ENCODE measurements at regions not wholly inside any gene's neighbourhood (a gene's known extent, or its start where the extent isn't known, plus 50 kb on each side); places are given as distances from the start of the nearest gene placed in this dataset.

DNA sequence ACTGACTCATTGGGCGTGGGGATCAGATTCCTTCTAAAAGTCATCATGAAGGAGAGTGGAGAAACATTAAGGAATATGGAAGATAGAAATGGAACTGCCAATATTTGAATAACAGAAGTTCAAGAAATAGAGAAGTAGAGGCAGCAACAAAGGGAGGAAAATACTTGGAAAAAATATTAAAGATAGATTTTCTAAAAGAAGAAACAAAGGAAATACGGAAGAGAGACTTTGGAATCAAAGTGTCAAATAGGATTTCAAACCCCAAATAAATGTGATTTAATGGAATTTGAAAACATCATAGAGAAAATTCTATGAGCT lies 605.1 kb upstream of the KLF4 start:
- Histone ChIP-seq H3K9me3 (no peaks in the 10 kb centered on the region), H3K4me3 (no peak overlapping the region), H3K27me3 (no peaks in the 10 kb centered on the region), H3K27ac (no peak overlapping the region), H3K36me3 (no peaks in the 10 kb centered on the region), H3K4me1 (no peaks in the 10 kb centered on the region)
- intact Hi-C loops (cut with DNase I) = no loop called here
- no peak for DNase-seq (ENCODE audit: extremely low spot score in 2 of 2)
- TF ChIP-seq POLR2AphosphoS5 (IDR thresholded peaks at IDR 0.05; ENCODE audit: insufficient read depth in 1 of 2, low read depth in 1 of 2) (no peak), CTCF (IDR thresholded peaks at IDR 0.05) (no peak), POLR2A (IDR thresholded peaks at IDR 0.05) (no peak)

DNA sequence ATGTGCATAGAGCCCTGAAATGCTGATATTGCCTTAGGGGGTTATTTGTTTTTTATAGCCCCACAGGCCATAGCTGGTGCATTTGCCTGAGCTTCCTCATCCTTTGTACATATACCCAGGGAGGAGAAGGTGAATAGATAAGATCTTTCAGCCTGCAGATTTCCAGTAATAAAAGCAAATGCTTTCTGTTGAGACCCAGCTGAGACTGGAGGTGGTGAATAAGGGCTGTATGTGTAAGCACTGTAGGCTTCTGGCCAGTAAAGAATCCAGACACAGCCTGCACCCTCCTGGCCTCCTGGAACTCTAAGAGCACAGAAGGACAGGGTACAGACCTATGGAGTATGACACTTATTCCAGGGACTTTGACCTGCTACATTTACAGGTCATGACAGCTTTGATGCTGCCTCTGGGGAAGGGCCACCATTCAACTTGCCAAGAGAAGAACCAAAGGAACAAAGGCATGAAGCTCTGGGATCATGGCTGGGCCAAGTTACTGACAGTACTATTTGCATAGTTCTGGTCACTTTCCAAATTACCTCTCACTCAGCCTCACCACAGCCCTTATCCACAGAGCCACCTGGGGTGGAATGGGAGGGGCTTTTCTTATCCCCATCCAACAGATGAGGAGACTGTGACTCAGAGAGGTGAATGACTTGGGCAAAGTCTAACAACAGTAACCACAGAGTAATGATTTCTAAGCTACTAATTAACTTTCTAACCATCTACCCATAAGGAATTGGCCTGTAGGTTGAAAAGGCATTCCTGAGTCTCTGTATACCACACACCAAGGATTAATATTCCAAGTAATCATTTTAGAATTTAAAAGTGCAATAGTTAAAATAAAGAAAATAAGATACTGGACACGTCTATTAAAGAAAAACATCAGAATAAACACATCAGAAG lies 604.5 kb upstream of the KLF4 start:
- peak in 1 of 2 donors; percentile 58 for DNase-seq (ENCODE audit: extremely low spot score in 2 of 2)
- H3K27me3 ChIP-seq = no peaks in the 10 kb centered on the region
- H3K27ac ChIP-seq = no peak overlapping the region
- intact Hi-C loops (cut with DNase I) = no loop called here
- H3K4me3 ChIP-seq = no peak overlapping the region
- TF ChIP-seq POLR2A (IDR thresholded peaks at IDR 0.05) (no peak), POLR2AphosphoS5 (IDR thresholded peaks at IDR 0.05; ENCODE audit: insufficient read depth in 1 of 2, low read depth in 1 of 2) (no peak), CTCF (IDR thresholded peaks at IDR 0.05) (no peak)
- no peaks in the 10 kb centered on the region for H3K9me3 ChIP-seq
- H3K4me1 ChIP-seq = no peaks in the 10 kb centered on the region
- H3K36me3 ChIP-seq = no peaks in the 10 kb centered on the region

DNA sequence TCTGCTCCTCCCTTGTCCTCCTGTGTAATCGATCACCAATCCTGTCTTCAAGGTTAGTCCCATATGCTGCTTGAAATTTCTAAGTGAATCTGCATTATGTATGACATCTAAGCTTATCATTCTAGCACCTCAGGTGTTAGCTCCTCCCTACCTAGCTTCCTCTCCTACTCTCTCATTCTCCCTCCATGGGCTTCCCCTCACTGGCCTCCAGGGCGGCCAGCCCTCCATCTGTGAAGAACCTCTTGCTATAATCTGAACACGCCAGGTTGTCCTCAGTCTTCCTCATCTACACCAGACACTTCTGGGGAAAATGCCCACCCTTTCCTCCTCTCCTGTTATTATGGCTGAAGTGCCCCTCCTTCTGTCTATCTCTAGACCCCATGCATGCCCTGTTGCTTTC lies 599.3 kb upstream of the KLF4 start:
- Histone ChIP-seq H3K27ac (no peak overlapping the region), H3K27me3 (no peaks in the 10 kb centered on the region), H3K4me3 (no peak overlapping the region), H3K9me3 (no peaks in the 10 kb centered on the region), H3K36me3 (no peaks in the 10 kb centered on the region), H3K4me1 (no peaks in the 10 kb centered on the region)
- no peak for TF ChIP-seq POLR2AphosphoS5 (IDR thresholded peaks at IDR 0.05; ENCODE audit: insufficient read depth in 1 of 2, low read depth in 1 of 2)
- TF ChIP-seq CTCF (IDR thresholded peaks at IDR 0.05) = no peak
- no peak for TF ChIP-seq POLR2A (IDR thresholded peaks at IDR 0.05)
- intact Hi-C loops (cut with DNase I) = no loop called here
- DNase-seq (ENCODE audit: extremely low spot score in 2 of 2) = no peak

GRCh38 chr9:108087781-108088180 lies 598.2 kb upstream of the KLF4 start:
- H3K4me1 ChIP-seq = no peaks in the 10 kb centered on the region
- H3K4me3 ChIP-seq = no peak overlapping the region
- no peaks in the 10 kb centered on the region for H3K36me3 ChIP-seq
- intact Hi-C loops (cut with DNase I) = no loop called here
- DNase-seq (ENCODE audit: extremely low spot score in 2 of 2) = no peak
- H3K9me3 ChIP-seq = no peaks in the 10 kb centered on the region
- no peaks in the 10 kb centered on the region for H3K27me3 ChIP-seq
- no peak overlapping the region for H3K27ac ChIP-seq
- TF ChIP-seq POLR2AphosphoS5 (IDR thresholded peaks at IDR 0.05; ENCODE audit: insufficient read depth in 1 of 2, low read depth in 1 of 2) (peak in 1 of 2 donors; percentile 20), POLR2A (IDR thresholded peaks at IDR 0.05) (no peak), CTCF (IDR thresholded peaks at IDR 0.05) (no peak)

DNA sequence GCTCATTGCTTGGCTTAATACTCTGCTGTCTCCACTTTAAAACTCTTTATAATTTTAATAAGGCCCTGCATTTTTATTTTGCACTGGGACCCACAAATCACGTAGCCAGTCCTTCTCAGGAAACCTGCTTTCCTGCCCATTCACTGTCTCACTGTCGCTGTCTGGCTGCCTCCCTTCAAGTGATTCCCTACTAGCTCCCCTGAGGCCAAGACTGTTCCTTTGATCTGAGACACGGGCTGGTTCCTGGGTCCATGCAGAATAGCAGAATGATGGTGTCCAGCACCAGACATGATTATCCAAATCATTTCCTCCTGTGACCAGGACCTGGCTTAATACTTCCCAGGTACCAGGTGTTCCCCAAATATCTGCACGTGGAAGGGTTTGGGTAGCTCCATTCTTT lies 597.1 kb upstream of the KLF4 start:
- Histone ChIP-seq H3K27ac (no peak overlapping the region), H3K9me3 (no peaks in the 10 kb centered on the region), H3K4me1 (no peaks in the 10 kb centered on the region), H3K36me3 (no peaks in the 10 kb centered on the region), H3K4me3 (no peak overlapping the region), H3K27me3 (no peaks in the 10 kb centered on the region)
- TF ChIP-seq POLR2AphosphoS5 (IDR thresholded peaks at IDR 0.05; ENCODE audit: insufficient read depth in 1 of 2, low read depth in 1 of 2) (no peak), CTCF (IDR thresholded peaks at IDR 0.05) (no peak), POLR2A (IDR thresholded peaks at IDR 0.05) (no peak)
- intact Hi-C loops (cut with DNase I) = no loop called here
- peak in 1 of 2 donors; percentile 49 for DNase-seq (ENCODE audit: extremely low spot score in 2 of 2)

All from vagina (tissue), 2 donors.